Smooth muscle cell (in vitro differentiated cells): ENCODE measurements at regions not wholly inside any gene's neighbourhood (a gene's known extent, or its start where the extent isn't known, plus 50 kb on each side); places are given as distances from the start of the nearest gene placed in this dataset.

ENCODE experiments used
- DNase-seq: peaks from one replicate; lab custom pipeline; 2025; ENCODE audit not compliant: unreplicated experiment; lab: John Stamatoyannopoulos, UW
- H2AFZ ChIP-seq: fragments of 200-600 bp; sonication (generic); 2 replicates; pipeline ENCODE4 v1.6.0; 2016; ENCODE audit warnings: antibody characterized with exemption, low read depth, mild to moderate bottlenecking
- H3F3A ChIP-seq: fragments of 200-600 bp; sonication (generic); 2 replicates; pipeline ENCODE4 v1.6.0; 2017; ENCODE audit warnings: antibody characterized with exemption, low read depth
- H3K27ac ChIP-seq: fragments of 200-600 bp; sonication (generic); 2 replicates; pipeline ENCODE4 v1.5.1; 2016; ENCODE audit warnings: low read depth, mild to moderate bottlenecking
- H3K27me3 ChIP-seq: fragments of 200-600 bp; sonication (generic); 2 replicates; pipeline ENCODE4 v1.6.1; 2016; ENCODE audit warnings: low read depth, mild to moderate bottlenecking
- H3K36me3 ChIP-seq: fragments of 200-600 bp; sonication (generic); 2 replicates; pipeline ENCODE4 v1.5.1; 2016; ENCODE audit warnings: low read depth
- H3K4me1 ChIP-seq: fragments of 200-600 bp; sonication (generic); 2 replicates; pipeline ENCODE4 v1.5.1; 2016; ENCODE audit warnings: low read depth
- H3K4me2 ChIP-seq: fragments of 200-600 bp; sonication (generic); 2 replicates; pipeline ENCODE4 v1.6.0; 2016; ENCODE audit warnings: mild to moderate bottlenecking
- H3K4me3 ChIP-seq: fragments of 200-600 bp; sonication (generic); 2 replicates; pipeline ENCODE4 v1.5.1; 2016; ENCODE audit warnings: mild to moderate bottlenecking
- H3K79me2 ChIP-seq: fragments of 200-600 bp; sonication (generic); 2 replicates; pipeline ENCODE4 v1.6.0; 2016; ENCODE audit warnings: low read depth, mild to moderate bottlenecking
- H3K9ac ChIP-seq: fragments of 200-600 bp; sonication (generic); 2 replicates; pipeline ENCODE4 v1.6.0; 2016; ENCODE audit warnings: low read depth
- H3K9me3 ChIP-seq: fragments of 200-600 bp; sonication (generic); replicated peaks from 2 replicates; pipeline ENCODE4 v1.5.1; 2016; ENCODE audit warnings: low read depth
- H4K20me1 ChIP-seq: fragments of 200-600 bp; sonication (generic); 2 replicates; pipeline ENCODE4 v1.6.0; 2016; ENCODE audit warnings: low read depth
- WGBS: methylation state at CpG from one replicate; pipeline ENCODE4 v1.1.7; 2016; ENCODE audit warnings: low lambda C conversion rate; 5-methylcytosine and 5-hydroxymethylcytosine counted together
- TF ChIP-seq, protein P1 (sequence below): fragments of 200-600 bp; sonication (generic); IDR thresholded peaks from 2 replicates; pipeline ENCODE4 v1.5.1; 2017; ENCODE audit warnings: borderline replicate concordance, mild to moderate bottlenecking, antibody characterized with exemption; ENCODE audit not compliant: insufficient read depth, poor library complexity, severe bottlenecking

DNA sequence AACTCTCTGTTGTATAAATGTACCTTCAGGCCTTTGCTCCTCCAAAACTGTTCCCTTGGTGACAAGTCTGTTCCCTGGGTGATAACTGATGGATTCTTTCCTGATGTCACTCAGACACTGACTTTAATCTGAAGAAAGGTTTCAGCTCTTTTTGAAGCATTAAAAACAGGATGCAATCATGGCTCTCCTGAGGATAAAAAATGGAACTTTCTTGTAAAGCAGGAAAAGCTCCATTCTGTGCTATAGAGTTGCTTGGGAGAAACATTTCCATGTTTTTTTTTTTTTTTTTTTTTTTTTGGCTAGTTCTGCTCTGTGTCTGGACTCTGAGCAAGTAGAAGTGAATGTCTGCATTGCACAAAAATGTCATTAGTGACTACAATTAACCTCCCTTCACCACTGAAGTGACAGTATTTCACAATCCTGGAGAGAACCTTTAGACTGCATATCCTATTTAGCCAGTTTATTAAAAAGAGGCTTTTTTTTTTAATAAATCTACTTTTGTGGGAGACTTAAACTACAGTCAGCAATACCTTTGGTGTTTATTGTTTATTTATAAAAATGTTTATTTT lies 101.7 kb upstream of the PRMT6 start:
- DNase-seq = no peak
- Histone ChIP-seq H3K9ac (no peak overlapping the region), H3K9me3 (no peaks in the 10 kb centered on the region), H3K4me1 (no peaks in the 10 kb centered on the region), H3K79me2 (no peaks in the 10 kb centered on the region), H3K27ac (no peak overlapping the region), H3K4me2 (no peak overlapping the region), H4K20me1 (no peaks in the 10 kb centered on the region), H3K4me3 (no peak overlapping the region), H2AFZ (no peak overlapping the region), H3K36me3 (no peaks in the 10 kb centered on the region), H3F3A (no peaks in the 10 kb centered on the region), H3K27me3 (no peaks in the 10 kb centered on the region)
- TF ChIP-seq, protein P1, sequence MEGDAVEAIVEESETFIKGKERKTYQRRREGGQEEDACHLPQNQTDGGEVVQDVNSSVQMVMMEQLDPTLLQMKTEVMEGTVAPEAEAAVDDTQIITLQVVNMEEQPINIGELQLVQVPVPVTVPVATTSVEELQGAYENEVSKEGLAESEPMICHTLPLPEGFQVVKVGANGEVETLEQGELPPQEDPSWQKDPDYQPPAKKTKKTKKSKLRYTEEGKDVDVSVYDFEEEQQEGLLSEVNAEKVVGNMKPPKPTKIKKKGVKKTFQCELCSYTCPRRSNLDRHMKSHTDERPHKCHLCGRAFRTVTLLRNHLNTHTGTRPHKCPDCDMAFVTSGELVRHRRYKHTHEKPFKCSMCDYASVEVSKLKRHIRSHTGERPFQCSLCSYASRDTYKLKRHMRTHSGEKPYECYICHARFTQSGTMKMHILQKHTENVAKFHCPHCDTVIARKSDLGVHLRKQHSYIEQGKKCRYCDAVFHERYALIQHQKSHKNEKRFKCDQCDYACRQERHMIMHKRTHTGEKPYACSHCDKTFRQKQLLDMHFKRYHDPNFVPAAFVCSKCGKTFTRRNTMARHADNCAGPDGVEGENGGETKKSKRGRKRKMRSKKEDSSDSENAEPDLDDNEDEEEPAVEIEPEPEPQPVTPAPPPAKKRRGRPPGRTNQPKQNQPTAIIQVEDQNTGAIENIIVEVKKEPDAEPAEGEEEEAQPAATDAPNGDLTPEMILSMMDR = no peak

DNA sequence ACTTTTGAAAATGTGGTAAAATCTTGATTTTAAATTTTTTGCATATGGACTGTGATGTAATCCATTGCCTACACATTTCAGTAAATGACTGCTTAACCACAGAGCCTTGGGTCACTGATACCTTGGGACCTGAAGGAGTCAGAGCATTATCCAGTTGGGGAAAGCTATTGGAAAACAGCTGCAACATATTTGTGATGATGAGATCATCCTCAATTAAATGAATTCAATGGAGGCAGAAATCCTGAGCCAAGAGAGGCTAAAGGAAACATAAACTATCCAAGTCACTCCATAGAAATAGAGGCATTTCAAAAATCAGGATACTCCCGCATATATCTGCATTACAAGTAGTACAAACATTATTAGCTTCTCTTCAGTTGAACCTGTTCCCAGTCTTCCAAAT lies 99.8 kb upstream of the PRMT6 start:
- Histone ChIP-seq H3K27ac (no peak overlapping the region), H3F3A (no peaks in the 10 kb centered on the region), H4K20me1 (no peaks in the 10 kb centered on the region), H3K79me2 (no peaks in the 10 kb centered on the region), H3K27me3 (no peaks in the 10 kb centered on the region), H3K4me3 (no peak overlapping the region), H3K9ac (no peak overlapping the region), H3K4me2 (no peak overlapping the region), H2AFZ (no peak overlapping the region), H3K9me3 (no peaks in the 10 kb centered on the region), H3K36me3 (no peaks in the 10 kb centered on the region), H3K4me1 (no peaks in the 10 kb centered on the region)
- 100% methylated on average over 1 of the region's 1 CpG for WGBS
- no peak for DNase-seq
- TF ChIP-seq, protein P1 = no peak

DNA sequence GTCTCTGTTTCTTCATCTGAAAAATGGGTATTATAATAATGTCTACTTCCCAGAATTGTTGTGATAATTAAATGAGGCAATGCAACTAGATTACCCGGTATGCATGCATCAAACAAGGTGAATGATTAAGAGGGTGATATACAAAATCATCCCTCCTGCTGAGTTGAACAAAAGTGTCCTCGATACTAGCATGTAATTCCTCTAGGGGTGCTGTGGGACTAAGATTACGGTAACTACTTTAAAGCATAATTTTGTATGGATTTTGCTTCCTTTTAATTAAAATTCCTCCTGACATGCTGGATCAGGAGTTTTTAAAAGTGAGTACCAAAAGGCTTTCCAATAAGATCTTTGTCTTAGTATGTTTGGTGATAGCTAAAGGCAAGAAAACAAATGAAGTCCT lies 98.7 kb upstream of the PRMT6 start:
- no peak for DNase-seq
- Histone ChIP-seq H3F3A (no peaks in the 10 kb centered on the region), H3K36me3 (no peaks in the 10 kb centered on the region), H3K4me1 (no peaks in the 10 kb centered on the region), H3K4me2 (no peak overlapping the region), H3K4me3 (no peak overlapping the region), H3K9ac (no peak overlapping the region), H3K9me3 (no peaks in the 10 kb centered on the region), H3K27me3 (no peaks in the 10 kb centered on the region), H3K27ac (no peak overlapping the region), H4K20me1 (no peaks in the 10 kb centered on the region), H3K79me2 (no peaks in the 10 kb centered on the region), H2AFZ (no peak overlapping the region)
- TF ChIP-seq, protein P1 = no peak
- 57% methylated on average over 3 of the region's 3 CpGs for WGBS

DNA sequence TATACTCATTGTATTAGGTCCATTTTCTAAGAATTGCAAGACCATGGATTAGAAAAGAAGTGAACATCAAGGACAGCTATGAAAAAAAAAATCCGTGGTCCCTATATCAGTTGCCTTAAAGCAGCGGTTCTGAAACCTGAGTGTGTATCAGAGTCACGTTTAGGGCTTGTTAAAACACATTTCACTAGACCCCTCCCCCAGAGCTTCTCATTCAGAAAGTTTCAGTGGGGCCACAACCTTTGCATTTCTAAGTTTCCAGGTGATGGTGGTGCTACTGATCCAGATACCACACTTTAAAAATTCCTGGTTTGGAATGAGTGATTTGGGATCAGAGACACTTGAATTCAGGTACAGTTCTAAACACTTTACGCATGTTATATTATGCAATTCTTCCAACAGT lies 96.1 kb upstream of the PRMT6 start:
- H3K27me3 ChIP-seq = no peaks in the 10 kb centered on the region
- H4K20me1 ChIP-seq = no peaks in the 10 kb centered on the region
- no peak overlapping the region for H3K4me2 ChIP-seq
- H3K27ac ChIP-seq = no peak overlapping the region
- H3K79me2 ChIP-seq = no peaks in the 10 kb centered on the region
- H3F3A ChIP-seq = no peaks in the 10 kb centered on the region
- no peak overlapping the region for H3K9ac ChIP-seq
- no peak for DNase-seq
- 44% methylated on average over 4 of the region's 4 CpGs for WGBS
- H3K9me3 ChIP-seq = no peaks in the 10 kb centered on the region
- no peaks in the 10 kb centered on the region for H3K36me3 ChIP-seq
- TF ChIP-seq, protein P1 = no peak
- no peaks in the 10 kb centered on the region for H3K4me1 ChIP-seq
- H3K4me3 ChIP-seq = no peak overlapping the region
- H2AFZ ChIP-seq = no peak overlapping the region
